ENCODE measurements at regions not wholly inside any gene's neighbourhood (a gene's known extent, or its start where the extent isn't known, plus 50 kb on each side); places are given as distances from the start of the nearest gene placed in this dataset.
"Not testable (repeated sequence)": the region's sequence is repeated elsewhere in the genome, so short reads cannot be mapped to it uniquely, and the experiment has no call there.

GRCh38 chr1:172839639-172840038 lies 180.7 kb downstream of the FASLG start:
- not testable (repeated sequence) for DNase-seq

DNA sequence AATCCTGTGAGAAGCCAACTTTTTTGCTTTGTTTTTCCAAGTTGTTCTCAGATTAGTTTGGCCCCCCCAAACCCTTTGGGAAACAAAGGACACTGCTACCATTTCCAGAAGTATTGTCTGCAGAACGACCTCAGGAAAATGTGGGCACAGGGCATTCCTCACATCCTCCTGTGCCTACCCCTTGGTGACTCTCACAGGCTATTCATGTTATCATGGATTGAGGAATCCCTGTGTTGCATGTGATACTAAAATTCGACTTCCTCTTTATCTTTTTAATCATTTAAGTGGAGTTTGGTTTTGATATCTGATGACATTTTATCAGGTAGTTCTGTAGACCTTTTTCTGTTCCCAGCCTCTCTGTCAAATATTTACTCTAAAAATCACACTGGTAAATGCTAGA lies 184.5 kb downstream of the FASLG start:
- DNase-seq = no peak

GRCh38 chr1:172845371-172845770 lies 186.5 kb downstream of the FASLG start:
- DNase-seq = no peak

GRCh38 chr1:172845865-172846264 lies 187.0 kb downstream of the FASLG start:
- DNase-seq = no peak

DNA sequence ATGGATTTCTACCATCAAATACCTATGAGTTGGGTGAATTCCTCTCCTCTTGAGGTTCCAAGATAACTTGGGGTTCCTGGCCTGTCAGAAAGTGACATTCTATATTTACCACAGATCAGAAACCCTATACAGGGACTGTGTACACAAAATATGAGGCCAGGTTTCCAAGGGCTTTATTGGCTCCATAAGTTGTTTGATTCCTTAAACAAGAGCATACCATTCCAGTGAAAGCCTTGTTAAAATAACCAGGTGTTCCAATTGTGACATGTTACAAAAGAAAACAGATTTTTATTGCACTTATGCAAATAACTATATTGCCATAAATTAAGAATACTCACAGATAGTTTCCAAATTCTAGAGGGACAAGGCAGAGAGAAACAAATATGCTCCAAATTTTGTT lies 188.9 kb downstream of the FASLG start:
- DNase-seq = not testable (repeated sequence)

DNA sequence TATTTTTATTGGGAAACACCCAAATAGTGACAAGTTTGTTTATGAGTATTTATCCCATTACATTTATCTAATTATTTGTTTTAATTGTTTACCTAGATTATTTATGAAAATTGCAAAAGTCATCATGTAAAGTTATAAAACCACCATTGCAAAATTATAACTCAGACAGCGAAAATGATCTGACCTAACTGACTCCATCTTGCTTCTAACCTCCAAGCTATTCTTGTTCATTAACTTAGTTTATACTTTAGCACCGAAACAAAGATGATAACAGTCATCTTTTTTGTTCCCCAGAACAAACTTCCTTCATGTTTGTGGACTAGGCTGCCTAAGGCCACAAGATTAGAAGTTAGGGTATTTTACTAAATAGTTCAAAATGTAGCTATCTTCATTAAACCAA lies 190.8 kb downstream of the FASLG start:
- DNase-seq = no peak

DNA sequence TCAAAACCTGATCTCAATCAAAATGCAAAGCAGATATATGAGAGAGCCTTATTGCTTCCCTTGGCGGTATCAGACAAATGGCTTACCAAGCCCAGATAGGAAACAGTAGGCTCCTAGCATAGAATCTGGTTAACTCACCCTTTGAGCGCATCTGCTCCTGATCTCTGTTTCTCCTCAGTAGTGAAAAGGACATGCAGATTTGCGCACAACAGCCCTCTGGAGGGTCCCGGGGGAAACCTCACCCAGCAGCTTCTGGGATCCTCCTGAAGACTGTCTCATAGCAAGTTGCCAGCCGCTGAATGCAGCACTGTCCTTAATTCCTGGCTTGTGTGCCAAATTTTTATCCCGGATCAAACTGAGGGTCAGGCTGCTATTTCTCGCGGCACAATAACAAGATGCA lies 192.2 kb downstream of the FASLG start:
- no peak for DNase-seq

GRCh38 chr1:172851856-172852255 lies 193.0 kb downstream of the FASLG start:
- DNase-seq = no peak

DNA sequence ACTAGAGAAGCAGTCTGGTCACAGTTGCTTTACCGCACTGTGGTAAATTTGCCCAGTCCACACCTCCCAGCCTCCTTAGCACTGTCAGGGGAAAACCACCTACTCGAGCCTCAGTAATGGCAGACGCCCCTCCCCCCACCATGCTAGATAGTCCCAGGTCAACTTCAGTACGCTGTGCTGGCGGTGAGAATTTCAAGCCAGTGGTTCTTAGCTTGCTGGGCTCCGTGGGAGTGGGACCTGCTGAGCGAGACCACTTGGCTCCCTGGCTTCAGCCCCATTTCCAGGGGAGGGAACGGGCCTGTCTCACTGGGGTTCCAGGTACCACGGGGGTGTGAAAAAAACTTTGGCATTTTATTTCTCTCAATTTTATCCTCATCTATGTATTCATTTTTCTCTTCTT lies 194.8 kb downstream of the TNFSF18 start:
- DNase-seq = not testable (repeated sequence)

DNA sequence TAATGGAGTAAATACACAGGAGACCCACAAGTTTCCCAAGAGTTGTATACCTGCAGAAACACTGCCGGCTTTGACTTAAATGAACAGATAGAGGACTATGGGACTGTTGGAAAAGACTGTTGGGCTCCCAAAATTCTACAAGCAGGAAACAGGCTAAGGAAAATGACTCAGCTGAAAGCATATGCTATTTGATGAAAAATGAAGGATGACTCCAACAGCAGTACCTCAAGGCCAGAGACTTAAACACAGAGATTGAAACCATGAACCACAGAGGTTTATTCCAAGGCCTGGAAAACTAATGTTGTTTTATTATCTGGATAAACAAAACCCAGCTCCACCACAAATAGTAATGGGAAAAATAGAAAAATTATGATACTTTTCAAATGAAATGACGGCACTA lies 187.7 kb downstream of the TNFSF18 start:
- DNase-seq = no peak

DNA sequence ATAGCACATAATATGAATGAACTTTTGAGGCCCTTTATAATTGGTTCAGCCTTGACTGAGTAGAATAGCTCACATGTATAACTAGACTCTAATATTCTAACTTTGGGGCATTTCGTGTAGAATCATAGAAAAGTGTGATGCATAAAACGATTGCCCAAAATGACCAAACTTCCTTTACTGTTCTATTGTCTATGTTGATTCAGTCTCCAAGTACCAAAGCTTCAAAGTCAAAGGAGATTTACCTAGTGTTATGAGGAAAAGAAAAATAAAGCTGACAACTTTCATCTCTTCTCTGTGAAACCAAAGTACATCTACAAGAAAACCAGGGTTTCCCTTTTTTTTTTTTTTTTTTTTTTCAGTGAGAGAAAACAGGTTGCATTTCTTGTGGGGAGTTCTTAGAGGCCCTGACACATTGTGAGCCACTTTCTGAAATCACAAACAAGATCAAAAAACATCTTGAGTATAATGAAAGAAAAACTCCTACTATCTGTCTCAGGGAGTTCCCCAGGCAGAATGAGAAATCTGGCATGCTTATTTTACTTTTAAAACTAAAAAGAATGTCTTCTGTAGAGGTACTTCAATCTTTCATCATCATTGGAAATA lies 183.4 kb downstream of the TNFSF18 start:
- DNase-seq = no peak

DNA sequence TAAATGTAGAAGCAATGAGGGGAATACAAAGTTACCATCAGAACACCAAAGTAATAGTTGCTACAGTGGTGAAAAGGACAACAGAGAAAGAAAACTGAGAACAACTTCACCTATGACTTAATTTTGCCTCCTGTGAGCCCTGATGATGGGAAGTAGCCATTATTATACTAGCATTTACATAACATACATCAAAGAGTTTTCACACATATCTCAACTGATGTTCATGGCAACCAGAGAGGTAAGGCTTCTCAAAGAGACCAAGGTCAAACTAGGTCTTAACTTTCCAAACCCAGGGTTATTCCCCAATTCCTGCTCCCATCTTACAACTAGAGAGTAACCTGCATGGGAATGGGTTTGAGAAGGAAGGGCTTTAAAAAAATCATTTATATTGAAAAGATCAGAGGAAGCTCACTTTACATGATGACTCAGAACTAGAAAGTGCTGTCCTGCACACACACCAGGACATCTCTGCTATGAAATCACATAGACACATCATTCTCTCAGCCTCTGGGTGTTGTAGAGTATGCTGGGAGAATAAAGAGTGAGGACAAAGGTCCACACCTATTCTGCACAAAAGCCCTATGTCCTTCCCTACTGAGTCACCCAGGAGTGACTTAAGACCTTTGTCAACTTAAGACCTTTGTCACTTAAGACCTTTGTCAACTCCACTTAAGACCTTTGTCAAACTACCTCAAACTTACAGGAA lies 179.7 kb downstream of the TNFSF18 start:
- DNase-seq = no peak

DNA sequence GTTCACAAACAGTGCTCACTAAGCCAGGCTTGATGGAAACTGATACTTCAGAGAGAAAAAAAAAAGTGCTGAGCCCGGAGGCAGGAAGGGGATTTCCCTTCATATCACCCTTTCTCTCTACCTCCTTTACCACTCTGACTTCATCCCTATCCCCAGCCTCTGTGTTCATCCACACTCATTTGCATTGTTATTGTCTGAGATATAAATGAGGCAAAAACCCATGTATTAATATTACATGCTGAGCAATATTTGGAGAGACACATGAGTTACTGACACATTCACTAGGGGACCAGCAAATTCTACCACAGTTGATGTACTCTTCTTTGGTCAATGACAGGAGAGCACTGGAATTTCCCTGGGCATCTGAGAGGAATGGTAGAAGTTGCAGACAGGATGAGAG lies 175.8 kb downstream of the TNFSF18 start:
- no peak for DNase-seq

DNA sequence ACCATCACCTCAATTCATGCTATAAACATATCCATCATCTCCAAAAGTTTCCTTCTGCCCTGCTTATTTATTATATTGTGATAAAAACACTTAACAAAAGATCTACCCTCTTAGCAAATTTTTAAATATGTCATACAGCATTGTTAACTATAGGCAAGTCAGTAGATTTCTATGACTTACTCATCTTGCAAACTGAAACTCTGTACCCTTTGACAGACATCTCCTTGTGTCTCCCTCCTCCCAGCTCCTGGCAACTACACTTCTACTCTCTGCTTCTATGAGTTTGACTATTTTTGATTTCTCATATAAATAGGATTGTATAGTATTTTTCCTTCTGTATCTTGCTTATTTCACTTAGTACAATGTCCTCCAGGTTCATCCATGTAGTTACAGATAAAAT lies 174.8 kb downstream of the TNFSF18 start:
- DNase-seq = no peak

DNA sequence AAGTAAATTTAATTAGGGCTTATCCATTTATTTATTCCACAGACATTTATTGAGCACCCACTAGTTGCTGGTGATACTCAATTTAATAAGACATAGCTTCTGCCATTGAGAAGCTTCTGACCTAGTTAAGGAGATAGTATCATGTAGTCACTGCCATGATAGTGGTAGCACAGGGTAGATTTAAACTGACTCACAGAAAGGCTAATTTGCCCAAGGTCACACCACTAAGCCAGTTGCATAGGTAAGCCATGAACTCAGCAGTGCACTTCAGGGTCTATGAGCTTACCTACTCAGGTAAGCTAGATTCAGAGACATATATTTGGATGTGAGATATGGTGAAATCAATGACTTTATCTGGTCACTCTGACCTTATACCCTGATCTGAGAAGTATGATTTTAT lies 168.4 kb downstream of the TNFSF18 start:
- no peak for DNase-seq

GRCh38 chr1:172882791-172883386 lies 167.9 kb downstream of the TNFSF18 start:
- no peak for DNase-seq

- no peak for DNase-seq
Observed at GRCh38 chr1:172883387-172883791, 167.4 kb downstream of the TNFSF18 start.

DNA sequence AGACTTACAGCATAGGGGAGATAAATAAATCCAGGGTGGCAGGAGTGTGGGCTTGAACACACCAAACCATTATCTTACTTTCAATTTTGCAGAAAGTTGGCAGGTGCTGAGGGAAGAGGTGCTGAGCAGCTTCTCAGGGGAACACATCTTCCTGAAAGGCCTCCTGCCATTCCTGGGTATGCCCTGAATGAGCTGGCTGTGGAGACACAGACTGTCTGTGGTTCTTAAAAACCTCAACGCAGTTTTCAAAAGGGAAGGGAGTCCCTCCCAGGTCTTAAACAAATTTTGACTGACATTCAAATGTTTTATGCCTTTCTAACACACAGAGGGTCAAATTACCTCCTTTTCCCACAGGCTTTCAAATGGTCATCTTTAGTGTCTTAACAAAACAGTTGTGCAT lies 166.9 kb downstream of the TNFSF18 start:
- DNase-seq = no peak

DNA sequence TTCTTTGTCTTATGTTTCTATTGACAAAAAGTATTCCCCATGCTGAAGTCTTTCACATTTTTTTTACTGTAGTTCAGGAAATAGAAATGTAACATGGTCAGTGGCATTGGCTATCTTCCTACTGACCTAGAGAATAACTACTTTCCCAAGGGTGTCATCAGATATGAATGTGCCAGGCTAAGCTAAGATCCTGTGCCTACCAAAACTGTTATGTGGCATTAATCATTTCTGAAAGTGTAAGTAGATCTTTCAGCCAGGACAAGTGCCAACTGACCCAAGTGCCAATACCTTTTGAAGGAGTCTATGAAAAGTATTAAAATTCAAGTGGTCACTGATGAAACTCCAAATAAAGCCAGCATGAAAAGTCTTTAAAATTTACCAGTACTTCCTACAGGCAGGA lies 165.3 kb downstream of the TNFSF18 start:
- no peak for DNase-seq

DNA sequence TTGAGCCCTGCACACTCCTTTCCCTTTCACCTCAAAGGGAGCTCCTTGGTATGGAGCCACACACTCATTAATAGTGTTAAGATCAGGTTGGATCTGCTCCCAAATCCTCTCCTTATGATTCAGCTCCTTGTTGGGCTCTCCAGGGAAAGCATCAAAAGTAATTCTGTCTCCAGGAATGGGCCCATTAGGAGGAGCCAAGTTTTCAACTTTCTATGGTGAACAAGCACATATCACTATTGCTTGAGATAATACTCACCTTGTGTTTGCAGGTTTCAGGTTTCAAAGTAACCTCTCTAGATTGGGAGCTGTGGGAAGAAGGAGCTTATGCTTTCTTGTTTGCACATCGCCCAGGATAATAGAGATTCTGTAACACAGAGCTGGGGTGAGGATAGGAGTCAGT lies 164.8 kb downstream of the TNFSF18 start:
- no peak for DNase-seq

DNA sequence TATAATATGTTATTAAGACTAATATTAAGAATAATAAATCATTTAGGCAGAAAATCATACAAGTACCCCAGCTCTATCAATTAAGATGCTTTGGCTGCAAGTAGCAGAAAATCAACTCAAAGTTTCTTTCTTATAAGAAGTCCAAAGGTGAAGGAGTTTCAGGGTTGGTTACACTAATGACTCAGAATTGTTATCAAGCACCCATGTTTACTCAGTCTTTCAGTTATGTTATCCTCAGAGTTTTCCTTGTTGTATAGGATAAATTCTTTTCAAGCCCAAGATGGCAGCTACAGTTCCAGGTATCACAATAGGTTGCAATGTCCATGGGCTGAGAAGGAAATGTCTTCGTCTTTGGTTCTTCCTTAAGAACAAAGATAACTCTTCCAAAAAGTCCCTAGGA lies 163.6 kb downstream of the TNFSF18 start:
- DNase-seq = no peak

GRCh38 chr1:172893146-172893841 lies 157.4 kb downstream of the TNFSF18 start:
- no peak for DNase-seq

DNA sequence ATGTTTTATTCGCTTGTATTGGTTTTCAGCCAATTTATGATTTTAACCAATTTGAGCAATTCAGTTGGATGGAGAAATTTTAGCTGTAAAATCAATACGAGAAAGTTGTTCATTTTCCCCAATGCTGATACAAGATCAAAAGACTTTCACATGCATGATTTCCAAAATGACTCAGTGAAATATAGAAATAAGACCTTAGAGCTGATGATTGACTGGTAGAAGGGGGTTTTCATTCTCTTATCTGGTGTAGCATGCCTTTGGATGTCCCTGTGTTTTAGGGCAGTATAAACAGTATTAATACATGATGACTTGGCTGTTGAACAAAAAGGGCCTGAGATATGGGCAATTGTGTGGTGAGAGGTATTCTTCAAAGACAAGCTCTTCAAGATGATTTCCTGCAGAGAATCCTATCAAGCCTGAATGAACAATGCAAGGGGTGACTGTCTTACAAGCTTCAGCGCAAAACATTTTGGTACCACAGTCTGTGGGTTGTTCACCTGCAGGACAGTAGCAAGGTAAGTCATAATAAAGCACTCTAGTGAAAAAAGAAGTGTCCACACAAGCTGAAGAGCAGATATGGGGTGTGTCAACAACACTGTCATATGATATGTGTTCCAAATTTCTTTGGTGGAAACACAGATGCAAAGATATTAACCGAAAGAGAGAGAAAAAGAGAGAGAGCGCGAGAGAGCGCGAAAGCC lies 156.2 kb downstream of the TNFSF18 start:
- no peak for DNase-seq
